Activated naive CD4-positive, alpha-beta T cell treated with anti-CD3 and anti-CD28 coated beads, Interleukin-2, amount 50 U/mL, for 72 hours (primary cell): ENCODE measurements at regions not wholly inside any gene's neighbourhood (a gene's known extent, or its start where the extent isn't known, plus 50 kb on each side); places are given as distances from the start of the nearest gene placed in this dataset.

Experiments used
- ATAC-seq, 2 donors: fragments of 150-1000 bp; cut with Tn5 transposase; 2 replicates each; pipeline ENCODE4 v1.10.0; 2021; ENCODE audit warnings: mild to moderate bottlenecking in 2 of 2, moderate library complexity in 2 of 2
- DNase-seq, 2 donors: peaks; one replicate each; pipeline ENCODE4 v3.0.0; 2021 to 2022; ENCODE audit warnings: low spot score in 2 of 2
- H3K27ac Mint-ChIP-seq, 2 donors: one replicate each; pipeline ENCODE4 v1.8.0; 2022; ENCODE audit warnings: mild to moderate bottlenecking in 2 of 2, mixed read lengths in 2 of 2
- H3K36me3 Mint-ChIP-seq, 2 donors: one replicate each; pipeline ENCODE4 v1.8.0; 2022; ENCODE audit warnings: mixed read lengths in 2 of 2
- H3K9me3 Mint-ChIP-seq, 2 donors: one replicate each; pipeline ENCODE4 v1.8.0; 2022; ENCODE audit warnings: mixed read lengths in 2 of 2

- DNase-seq, result no peak
- ATAC-seq, result no peak
These were observed 201.6 kb downstream of the SEMA6D start for GRCh38 chr15:47918877-47919276.

GRCh38 chr15:47924381-47924780, 196.4 kb upstream of the SLC24A5 start:
- H3K27ac Mint-ChIP-seq, result no peak overlapping the region
- ATAC-seq (no peak), DNase-seq (no peak)

More at GRCh38 chr15:47918877-47919276, 201.6 kb downstream of the SEMA6D start:
- Mint-ChIP-seq H3K27ac (no peak overlapping the region), H3K36me3 (no peaks in the 10 kb centered on the region), H3K9me3 (no peaks in the 10 kb centered on the region)

GRCh38 chr15:47929138-47929803, 191.5 kb upstream of the SLC24A5 start:
- peak overlapping the region in 1 of 2 donors; percentile 51 for H3K27ac Mint-ChIP-seq
- no peaks in the 10 kb centered on the region for H3K36me3 Mint-ChIP-seq
- peaks cover 0 to 10% of the 10 kb centered on the region in 2 donors for H3K9me3 Mint-ChIP-seq
- DNase-seq, result no peak
- no peak for ATAC-seq

More at GRCh38 chr15:47924381-47924780, 196.4 kb upstream of the SLC24A5 start:
- Mint-ChIP-seq H3K9me3 (peaks cover 0 to 4% of the 10 kb centered on the region in 2 donors), H3K36me3 (no peaks in the 10 kb centered on the region)

- ATAC-seq, result no peak
- peaks cover 0 to 7% of the 10 kb centered on the region in 2 donors for H3K9me3 Mint-ChIP-seq
- H3K27ac Mint-ChIP-seq, result no peak overlapping the region
- H3K36me3 Mint-ChIP-seq, result no peaks in the 10 kb centered on the region
- DNase-seq, result no peak
These were observed 188.5 kb upstream of the SLC24A5 start for GRCh38 chr15:47932261-47932660.

- no peak for ATAC-seq
- H3K36me3 Mint-ChIP-seq, result no peaks in the 10 kb centered on the region
- H3K27ac Mint-ChIP-seq, result no peak overlapping the region
- DNase-seq, result no peak
- peaks cover 0 to 7% of the 10 kb centered on the region in 2 donors for H3K9me3 Mint-ChIP-seq
These were observed 187.7 kb upstream of the SLC24A5 start for GRCh38 chr15:47932951-47933641.

- Mint-ChIP-seq H3K36me3 (no peaks in the 10 kb centered on the region), H3K9me3 (peaks cover 0 to 7% of the 10 kb centered on the region in 2 donors), H3K27ac (no peak overlapping the region)
- ATAC-seq (no peak), DNase-seq (no peak)
These were observed 186.9 kb upstream of the SLC24A5 start for GRCh38 chr15:47933865-47934264.

GRCh38 chr15:47934342-47934741, 186.4 kb upstream of the SLC24A5 start:
- DNase-seq, result no peak
- Mint-ChIP-seq H3K9me3 (peaks cover 0 to 7% of the 10 kb centered on the region in 2 donors), H3K36me3 (no peaks in the 10 kb centered on the region), H3K27ac (no peak overlapping the region)
- ATAC-seq, result no peak

GRCh38 chr15:47937834-47938233, 183.0 kb upstream of the SLC24A5 start:
- no peaks in the 10 kb centered on the region for H3K9me3 Mint-ChIP-seq
- H3K36me3 Mint-ChIP-seq, result no peaks in the 10 kb centered on the region
- no peak for DNase-seq
- H3K27ac Mint-ChIP-seq, result no peak overlapping the region
- ATAC-seq, result no peak

GRCh38 chr15:47944637-47945288, 176.0 kb upstream of the SLC24A5 start:
- H3K36me3 Mint-ChIP-seq, result peaks cover 0 to 4% of the 10 kb centered on the region in 2 donors
- H3K9me3 Mint-ChIP-seq, result peaks cover 4 to 5% of the 10 kb centered on the region in 2 donors
- no peak overlapping the region for H3K27ac Mint-ChIP-seq
- no peak for DNase-seq
- ATAC-seq, result no peak

GRCh38 chr15:47945872-47946650, 174.7 kb upstream of the SLC24A5 start:
- H3K27ac Mint-ChIP-seq, result no peak overlapping the region
- ATAC-seq (no peak), DNase-seq (no peak)
- peaks cover 4 to 5% of the 10 kb centered on the region in 2 donors for H3K9me3 Mint-ChIP-seq
- H3K36me3 Mint-ChIP-seq, result peaks cover 0 to 4% of the 10 kb centered on the region in 2 donors

- H3K36me3 Mint-ChIP-seq, result peaks cover 0 to 4% of the 10 kb centered on the region in 2 donors
- H3K9me3 Mint-ChIP-seq, result peaks cover 4 to 5% of the 10 kb centered on the region in 2 donors
- H3K27ac Mint-ChIP-seq, result no peak overlapping the region
- no peak for DNase-seq
- no peak for ATAC-seq
These were observed 171.0 kb upstream of the SLC24A5 start for GRCh38 chr15:47949815-47950214.

GRCh38 chr15:47950447-47950846, 170.3 kb upstream of the SLC24A5 start:
- peaks cover 0 to 4% of the 10 kb centered on the region in 2 donors for H3K36me3 Mint-ChIP-seq
- H3K9me3 Mint-ChIP-seq, result peaks cover 4 to 5% of the 10 kb centered on the region in 2 donors
- no peak for ATAC-seq
- no peak overlapping the region for H3K27ac Mint-ChIP-seq
- no peak for DNase-seq

- ATAC-seq, result no peak
- DNase-seq, result no peak
- Mint-ChIP-seq H3K27ac (no peak overlapping the region), H3K36me3 (peaks cover 0 to 2% of the 10 kb centered on the region in 2 donors), H3K9me3 (peaks cover 4 to 7% of the 10 kb centered on the region in 2 donors)
These were observed 169.0 kb upstream of the SLC24A5 start for GRCh38 chr15:47951781-47952180.

- Mint-ChIP-seq H3K36me3 (no peaks in the 10 kb centered on the region), H3K9me3 (peaks cover 0 to 4% of the 10 kb centered on the region in 2 donors), H3K27ac (no peak overlapping the region)
- no peak for DNase-seq
- no peak for ATAC-seq
These were observed 166.6 kb upstream of the SLC24A5 start for GRCh38 chr15:47954196-47954595.

- ATAC-seq (no peak), DNase-seq (no peak)
- H3K9me3 Mint-ChIP-seq, result peaks cover 0 to 4% of the 10 kb centered on the region in 2 donors
- no peaks in the 10 kb centered on the region for H3K36me3 Mint-ChIP-seq
- H3K27ac Mint-ChIP-seq, result no peak overlapping the region
These were observed 165.8 kb upstream of the SLC24A5 start for GRCh38 chr15:47955021-47955420.

- Mint-ChIP-seq H3K9me3 (peaks cover 0 to 7% of the 10 kb centered on the region in 2 donors), H3K27ac (no peak overlapping the region), H3K36me3 (no peaks in the 10 kb centered on the region)
- DNase-seq (no peak), ATAC-seq (no peak)
These were observed 161.0 kb upstream of the SLC24A5 start for GRCh38 chr15:47959617-47960413.
